ENCODE measurements at regions not wholly inside any gene's neighbourhood (a gene's known extent, or its start where the extent isn't known, plus 50 kb on each side); places are given as distances from the start of the nearest gene placed in this dataset.

DNA sequence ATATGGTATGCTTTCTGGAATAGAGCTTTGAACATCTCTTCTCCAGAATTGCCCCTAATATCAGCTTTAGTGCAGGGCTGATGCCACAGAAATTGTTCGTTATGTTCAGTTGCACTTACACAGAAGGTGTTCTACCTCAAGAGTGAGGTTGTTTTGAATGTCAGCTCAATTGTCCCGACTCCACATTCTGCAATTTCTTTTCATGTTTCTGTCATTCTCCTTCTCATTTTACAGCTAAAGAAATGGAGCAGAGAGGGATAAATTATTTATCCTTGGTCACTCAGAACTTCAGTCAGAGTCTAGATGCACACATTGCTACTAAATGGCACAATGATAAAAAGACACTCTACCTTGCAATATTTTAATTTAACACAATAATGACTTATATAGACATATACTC, 137.0 kb upstream of the CCN2 start:
- WGBS (ENCODE audit: insufficient coverage, insufficient replicate concordance, low lambda C conversion rate, missing lambda C conversion rate), result 0% methylated on average over 2 of the region's 2 CpGs
- H3K9me3 ChIP-seq (replicated peaks; ENCODE audit: control insufficient read depth, insufficient read depth, low read length), result no peaks in the 10 kb centered on the region
- intact Hi-C loops (cut with micrococcal nuclease; ENCODE audit: unreplicated experiment), result no loop called here

DNA sequence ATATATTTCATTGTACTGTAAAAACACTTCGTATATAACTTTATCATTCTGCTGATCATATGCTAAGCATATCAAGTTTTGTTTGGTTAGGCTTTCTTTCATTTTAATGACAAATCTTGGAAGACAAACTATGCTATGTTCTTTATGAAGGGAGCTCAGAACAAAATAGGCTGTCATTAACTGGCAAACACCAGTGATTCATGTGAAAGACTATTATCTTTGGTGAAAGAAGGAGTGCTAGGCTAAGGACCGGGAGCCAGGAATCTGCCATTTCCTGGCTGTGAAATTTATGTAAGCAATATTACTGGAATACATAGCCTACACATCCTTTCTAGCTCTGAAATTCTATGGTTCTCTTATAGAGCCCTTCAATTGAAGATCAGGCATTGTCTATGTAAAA, 136.2 kb upstream of the CCN2 start:
- Histone ChIP-seq H3K4me2 (ENCODE audit: control insufficient read depth, insufficient read depth) (no peak overlapping the region), H3K27ac (ENCODE audit: control insufficient read depth, insufficient read depth) (no peak overlapping the region), H3K4me1 (ENCODE audit: control insufficient read depth, insufficient read depth, low read length) (peaks cover 8% of the 10 kb centered on the region), H3K79me2 (ENCODE audit: control insufficient read depth, insufficient read depth, low read length) (no peaks in the 10 kb centered on the region), H3K36me3 (ENCODE audit: control insufficient read depth in 2 of 2, insufficient read depth in 2 of 2, low read length in 1 of 2) (no peaks in the 10 kb centered on the region), H3K4me3 (no peak overlapping the region), H2AFZ (ENCODE audit: control insufficient read depth, low read depth, low read length) (no peak overlapping the region), H3K27me3 (replicated peaks in 1 of 2; ENCODE audit: control insufficient read depth in 2 of 2, insufficient read depth in 2 of 2, low read length in 1 of 2) (no peaks in the 10 kb centered on the region), H3K9ac (ENCODE audit: control insufficient read depth, insufficient read depth, low read length) (no peak overlapping the region), H4K20me1 (ENCODE audit: control insufficient read depth, insufficient read depth) (no peaks in the 10 kb centered on the region), H3K9me3 (replicated peaks; ENCODE audit: control insufficient read depth, insufficient read depth, low read length) (no peaks in the 10 kb centered on the region)
- 59% methylated on average over 2 of the region's 2 CpGs for WGBS (ENCODE audit: insufficient coverage, insufficient replicate concordance, low lambda C conversion rate, missing lambda C conversion rate)
- POLR2A ChIA-PET, result no interaction called here
- in situ Hi-C loops (cut with MboI) (no loop called here), intact Hi-C loops (cut with micrococcal nuclease; ENCODE audit: unreplicated experiment) (no loop called here)
- FAIRE-seq, result no peak
- CTCF ChIA-PET, result no interaction called here
- RAD21 ChIA-PET (ENCODE audit: unreplicated experiment), result no interaction called here
- no peak for DNase-seq (ENCODE audit: low read depth, low spot score)
- SMC1A ChIA-PET (ENCODE audit: uncharacterized antibody, unreplicated experiment), result interaction anchor here (1.0 kb wide), 1 partner anchor 16 kb away, joined by 3 read pairs; no protein-coding TSS in a partner anchor
- BruUV-seq (replicated peaks), result no TSS peak
- TF ChIP-seq NR2C1 (IDR thresholded peaks at IDR 0.05) (no peak), SRF (IDR thresholded peaks at IDR 0.05; ENCODE audit: low read depth in 2 of 2, low read length in 2 of 2) (no peak)
- ATAC-seq, result no peak

More for the DNA sequence above, 137.0 kb upstream of the CCN2 start:
- FAIRE-seq, result no peak
- Histone ChIP-seq H4K20me1 (ENCODE audit: control insufficient read depth, insufficient read depth) (no peaks in the 10 kb centered on the region), H3K4me3 (no peak overlapping the region), H3K36me3 (ENCODE audit: control insufficient read depth in 2 of 2, insufficient read depth in 2 of 2, low read length in 1 of 2) (no peaks in the 10 kb centered on the region), H3K27ac (ENCODE audit: control insufficient read depth, insufficient read depth) (no peak overlapping the region), H3K4me2 (ENCODE audit: control insufficient read depth, insufficient read depth) (no peak overlapping the region), H3K79me2 (ENCODE audit: control insufficient read depth, insufficient read depth, low read length) (no peaks in the 10 kb centered on the region), H3K9ac (ENCODE audit: control insufficient read depth, insufficient read depth, low read length) (no peak overlapping the region), H2AFZ (ENCODE audit: control insufficient read depth, low read depth, low read length) (no peak overlapping the region), H3K4me1 (ENCODE audit: control insufficient read depth, insufficient read depth, low read length) (peaks cover 8% of the 10 kb centered on the region), H3K27me3 (replicated peaks in 1 of 2; ENCODE audit: control insufficient read depth in 2 of 2, insufficient read depth in 2 of 2, low read length in 1 of 2) (no peaks in the 10 kb centered on the region)
- TF ChIP-seq SMARCA5 (IDR thresholded peaks at IDR 0.05) (no peak), ZNF207 (IDR thresholded peaks at IDR 0.05; ENCODE audit: borderline replicate concordance) (no peak), KAT2A (conservative IDR thresholded peaks at IDR 0.05; ENCODE audit: control insufficient read depth, low read depth, low read length) (no peak), HDAC2 (IDR thresholded peaks at IDR 0.05) (no peak)
- POLR2A ChIA-PET, result no interaction called here
- no peak for DNase-seq (ENCODE audit: low read depth, low spot score)
- RAD21 ChIA-PET (ENCODE audit: unreplicated experiment), result no interaction called here
- CTCF ChIA-PET, result no interaction called here
- in situ Hi-C loops (cut with MboI), result no loop called here
- BruUV-seq (replicated peaks), result no TSS peak
- SMC1A ChIA-PET (ENCODE audit: uncharacterized antibody, unreplicated experiment), result interaction anchor here (0.6 to 1.0 kb wide), 2 partner anchors 16 to 161 kb away, joined by 3 read pairs; no protein-coding TSS in a partner anchor
- ATAC-seq, result no peak

All from GM12878 (cell line).